GM19239 (cell line): ENCODE measurements at regions not wholly inside any gene's neighbourhood (a gene's known extent, or its start where the extent isn't known, plus 50 kb on each side); places are given as distances from the start of the nearest gene placed in this dataset.

ENCODE experiments used
- DNase-seq: peaks from one replicate; pipeline ENCODE4 v3.0.0; 2011; ENCODE audit warnings: low spot score; ENCODE audit not compliant: insufficient read length
- FAIRE-seq: peaks from 2 replicates; lab custom pipeline; 2011; peaks lifted over from hg19 to GRCh38; lab: Jason Lieb, UNC

DNA sequence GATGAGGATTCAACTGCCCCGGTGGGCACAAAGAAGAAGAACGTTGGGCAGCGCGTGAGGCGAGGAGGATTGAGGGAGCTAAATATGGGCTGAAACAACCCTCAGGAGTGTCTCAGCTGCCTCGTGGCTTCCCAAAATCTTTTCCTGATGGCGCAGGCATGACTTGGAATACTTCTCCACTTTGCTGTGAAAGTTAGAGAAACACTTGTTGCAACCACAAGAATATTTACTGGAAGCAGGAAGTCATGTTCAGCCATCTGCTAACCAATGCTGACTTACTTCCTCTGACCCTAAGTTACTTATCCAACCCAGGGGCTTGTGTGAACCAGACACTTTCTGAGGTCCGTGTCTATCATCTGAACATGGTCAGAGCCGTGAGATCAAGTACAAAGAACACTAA is 148.8 kb downstream of the ARL4C start:
- DNase-seq (no peak), FAIRE-seq (peak; percentile 60)

DNA sequence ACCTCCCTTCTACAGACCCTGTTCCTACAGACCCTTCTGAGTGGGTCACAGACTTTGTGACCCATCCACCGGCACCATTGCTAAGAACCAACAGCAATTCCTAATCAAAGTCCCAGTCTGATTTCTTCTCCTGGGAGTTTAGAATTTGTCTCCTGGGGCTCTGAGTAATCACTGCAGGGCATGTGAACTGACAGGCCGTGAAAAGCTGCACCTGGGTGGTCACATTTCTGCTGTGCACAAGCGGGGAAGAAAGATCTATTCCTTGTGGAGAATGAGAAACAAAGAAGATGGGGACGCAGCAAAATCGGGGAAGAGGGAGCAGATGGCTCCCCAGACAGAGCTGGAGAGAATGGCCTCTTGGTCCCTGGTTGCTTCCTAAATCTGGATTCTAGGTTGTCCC is 151.0 kb downstream of the ARL4C start:
- DNase-seq, result no peak
- FAIRE-seq, result no peak

DNA sequence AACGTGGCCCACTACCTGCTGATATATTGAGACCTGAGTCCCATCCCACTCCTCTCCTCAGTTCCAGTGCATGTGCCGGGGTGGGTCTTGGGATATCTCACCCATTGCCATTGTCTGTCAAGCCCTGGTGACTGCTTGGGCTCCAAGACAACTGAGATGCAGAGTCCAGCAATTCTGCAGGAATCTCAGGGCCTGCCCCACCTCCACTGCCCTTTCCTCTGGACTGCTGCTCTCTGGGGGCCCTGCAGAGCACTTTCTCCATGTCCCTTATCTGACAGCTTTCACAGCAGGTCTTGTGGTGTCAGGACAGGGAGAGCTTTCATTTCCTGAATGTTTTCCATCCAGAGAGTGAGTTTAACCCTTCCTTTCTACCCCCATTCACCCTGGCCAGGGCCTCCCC is 152.9 kb downstream of the ARL4C start:
- FAIRE-seq (no peak), DNase-seq (no peak)

DNA sequence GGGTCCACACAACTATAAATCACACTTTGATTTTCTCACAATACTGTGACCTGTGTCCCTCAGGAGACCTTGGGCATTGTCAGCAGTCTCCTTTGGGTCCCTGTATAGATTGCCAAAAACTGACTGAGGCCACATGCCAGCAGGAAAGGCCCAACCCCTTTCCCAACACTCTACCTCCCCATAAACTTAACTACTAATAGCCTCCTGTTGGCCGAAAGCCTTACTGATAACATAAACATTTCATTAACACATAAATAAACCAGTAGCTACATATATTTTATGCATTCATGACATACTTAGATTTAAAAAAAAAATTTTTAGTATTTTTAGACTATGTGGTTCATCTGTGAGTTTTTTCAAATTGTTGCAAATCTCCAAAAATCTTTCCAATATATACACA is 153.5 kb downstream of the ARL4C start:
- FAIRE-seq, result no peak
- no peak for DNase-seq

DNA sequence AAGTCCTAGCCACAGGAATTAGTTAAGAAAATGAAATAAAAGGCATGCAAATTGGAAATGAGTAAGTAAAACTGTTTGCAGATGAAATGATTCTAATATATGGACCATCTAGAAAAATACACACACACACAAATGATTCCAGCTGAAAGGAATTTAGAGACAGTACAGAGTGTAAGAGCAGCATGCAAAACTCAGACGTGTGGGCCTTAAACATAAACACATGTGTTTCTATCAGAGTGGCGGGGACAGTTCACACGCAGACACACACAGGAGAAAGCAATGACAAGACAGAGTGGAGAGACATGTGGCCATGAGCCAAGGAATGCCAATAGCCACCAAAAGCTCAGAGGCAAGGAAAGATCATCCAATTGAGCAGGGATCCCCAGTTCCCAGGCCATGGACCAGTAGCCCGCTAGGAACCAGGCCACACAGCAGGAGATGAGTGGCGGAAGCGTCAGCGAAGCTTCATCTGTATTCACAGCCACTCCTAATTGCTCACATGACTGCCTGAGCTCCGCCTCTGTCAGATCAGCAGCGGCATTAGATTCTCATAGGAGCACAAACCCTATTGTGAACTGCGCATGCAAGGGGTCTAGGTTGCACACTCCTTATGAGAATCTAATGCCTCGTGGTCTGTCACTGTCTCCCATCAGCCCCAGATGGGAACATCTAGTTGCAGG is 155.4 kb downstream of the ARL4C start:
- DNase-seq (no peak), FAIRE-seq (no peak)

DNA sequence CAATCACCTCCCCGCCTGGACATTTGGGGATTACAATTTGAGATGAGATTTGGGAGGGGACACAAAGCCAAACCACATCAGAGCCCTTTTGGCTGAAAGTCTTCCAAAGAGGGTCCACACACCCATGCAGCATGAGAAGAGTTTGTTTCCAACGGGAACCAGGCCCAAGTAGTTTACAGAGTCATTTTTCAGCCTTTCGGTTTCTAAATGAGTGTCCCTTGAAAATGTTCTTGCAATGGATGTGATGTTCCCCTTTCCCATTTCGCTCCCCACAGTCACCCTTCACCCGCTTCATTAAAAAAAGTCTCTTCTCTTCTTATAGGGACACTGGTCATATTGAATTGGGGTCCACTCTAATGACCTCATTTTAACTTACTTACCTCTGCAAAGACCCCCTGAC is 157.4 kb downstream of the ARL4C start:
- FAIRE-seq (no peak), DNase-seq (no peak)

DNA sequence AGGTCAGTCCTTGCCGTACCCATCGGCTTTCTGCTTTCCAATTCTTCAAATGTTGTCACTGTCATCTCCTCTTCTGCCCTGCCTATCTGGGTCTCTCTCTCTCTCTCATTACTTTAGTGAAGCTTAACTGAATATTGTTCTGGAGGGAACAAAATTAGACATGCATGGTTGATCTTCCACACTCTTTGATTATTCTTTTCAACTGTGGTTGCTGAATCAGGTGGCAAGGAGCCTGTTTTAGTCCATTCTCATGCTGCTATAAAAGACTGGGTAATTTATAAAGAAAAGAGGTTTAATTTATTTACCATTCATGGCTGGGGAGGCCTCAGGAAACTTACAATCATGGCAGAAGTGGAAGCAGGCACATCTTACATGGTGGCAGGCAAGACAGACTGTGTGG is 157.9 kb downstream of the ARL4C start:
- DNase-seq (no peak), FAIRE-seq (peak; percentile 58)

DNA sequence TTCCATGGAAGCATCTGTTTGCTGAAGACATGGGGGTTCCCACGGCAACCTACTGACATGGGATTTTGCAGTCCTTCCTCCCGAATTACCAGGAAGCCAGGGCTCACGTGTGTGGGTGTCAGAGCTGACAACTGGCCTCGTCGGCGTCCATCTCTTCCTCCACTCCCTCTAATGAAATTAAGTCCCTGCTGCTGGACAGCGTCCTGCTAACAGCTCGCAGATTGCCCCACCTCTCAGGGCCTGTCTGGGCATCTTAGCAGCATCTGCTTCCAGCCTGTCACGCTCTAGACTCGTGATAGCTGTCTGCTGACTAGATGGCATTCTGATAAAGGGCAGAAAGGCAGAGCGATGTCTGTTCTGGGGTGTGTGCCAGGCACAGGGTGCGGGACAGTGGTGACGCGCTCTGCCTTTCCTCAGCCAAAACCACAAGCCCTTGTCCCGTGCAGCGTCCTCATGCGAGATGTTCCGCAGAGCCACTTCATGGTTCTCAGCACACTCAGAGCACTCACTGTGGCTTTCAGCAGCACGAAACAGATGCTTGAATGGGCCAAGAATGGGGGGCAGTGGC is 161.1 kb downstream of the ARL4C start:
- FAIRE-seq (no peak), DNase-seq (no peak)

DNA sequence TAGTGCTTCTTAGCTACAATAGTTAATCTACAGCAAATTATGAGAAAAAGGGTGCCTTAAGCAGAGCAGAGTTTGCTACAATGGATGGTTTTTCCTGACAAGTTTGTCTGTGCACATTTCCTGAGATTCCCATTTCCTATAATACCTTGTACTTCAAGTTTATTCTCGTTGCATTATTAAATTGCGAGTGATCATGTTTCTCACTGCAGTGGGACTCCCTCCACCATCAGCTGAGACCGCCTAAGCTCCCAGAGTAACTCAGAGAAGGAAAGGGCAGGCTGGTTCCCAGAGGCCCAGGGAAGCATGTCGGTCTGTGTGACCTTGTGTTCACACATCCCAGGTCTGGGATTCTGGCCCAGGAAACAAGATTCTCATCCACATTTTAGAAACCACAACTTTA is 162.1 kb downstream of the ARL4C start:
- FAIRE-seq (no peak), DNase-seq (no peak)

DNA sequence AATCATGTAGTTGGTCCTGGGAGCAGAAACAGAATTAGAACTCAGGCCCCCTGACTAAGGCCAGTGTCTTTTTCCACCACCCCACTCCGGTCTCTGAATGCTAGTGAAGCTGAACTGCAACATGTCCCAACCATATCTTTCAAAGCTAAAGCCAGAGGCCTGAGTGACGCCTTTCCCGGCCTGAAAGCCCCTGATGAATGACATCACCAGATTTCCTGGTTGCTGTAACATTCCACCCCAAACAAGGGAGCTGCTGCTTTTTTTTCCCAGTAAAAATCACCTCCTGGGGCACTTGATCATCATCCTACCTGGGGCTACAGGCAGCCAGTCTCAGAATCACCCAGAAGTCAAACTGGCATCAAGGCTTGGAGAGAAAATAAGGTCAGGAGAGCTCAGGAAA is 162.7 kb downstream of the ARL4C start:
- no peak for FAIRE-seq

DNA sequence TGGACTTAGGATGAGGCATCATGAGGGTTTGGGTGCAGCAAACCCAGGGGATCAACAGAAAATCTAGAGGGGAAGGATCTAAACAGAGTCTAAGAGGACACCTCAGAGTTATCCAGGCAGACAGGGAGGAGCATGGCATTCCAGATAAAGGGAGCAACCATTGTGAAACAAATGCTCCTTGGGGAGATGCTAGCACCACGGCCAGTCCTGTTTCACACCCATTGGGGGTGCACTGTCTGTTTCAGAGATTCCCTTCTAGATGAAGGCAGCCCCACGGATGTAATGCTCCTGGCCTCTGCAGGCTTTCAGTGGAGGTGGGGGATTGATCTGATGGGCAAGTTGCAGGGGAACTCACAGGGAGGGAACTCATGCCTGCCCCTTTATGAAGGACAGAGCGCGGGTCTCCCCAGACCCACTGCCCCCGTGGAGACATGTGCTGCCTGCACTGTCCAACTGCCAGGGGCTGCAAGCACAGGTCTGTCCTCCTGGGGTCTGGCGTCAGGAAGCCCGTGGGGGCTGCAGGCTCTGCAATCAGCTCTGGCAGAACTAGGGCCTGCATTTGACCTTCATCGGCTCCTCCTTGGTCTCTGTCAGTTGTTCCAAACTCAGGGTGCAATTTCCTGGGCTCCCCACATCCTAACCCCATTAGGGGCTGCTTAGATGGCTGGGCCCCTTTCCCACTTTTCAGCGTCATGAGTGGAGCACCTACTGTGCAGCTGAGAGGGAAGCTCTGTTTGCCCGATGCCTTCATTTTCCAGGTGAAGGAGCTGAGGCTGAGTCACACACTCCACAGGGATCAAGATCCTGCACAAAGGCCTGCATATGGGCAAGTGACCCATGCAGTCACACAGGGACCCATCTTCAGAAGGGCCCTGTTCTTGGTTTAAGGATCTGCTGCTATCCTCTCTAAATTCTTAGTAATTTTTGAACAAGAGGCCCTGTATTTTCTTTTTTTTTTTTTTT is 163.4 kb downstream of the ARL4C start:
- no peak for DNase-seq
- no peak for FAIRE-seq

More for the DNA sequence above, 162.7 kb downstream of the ARL4C start:
- DNase-seq, result no peak

DNA sequence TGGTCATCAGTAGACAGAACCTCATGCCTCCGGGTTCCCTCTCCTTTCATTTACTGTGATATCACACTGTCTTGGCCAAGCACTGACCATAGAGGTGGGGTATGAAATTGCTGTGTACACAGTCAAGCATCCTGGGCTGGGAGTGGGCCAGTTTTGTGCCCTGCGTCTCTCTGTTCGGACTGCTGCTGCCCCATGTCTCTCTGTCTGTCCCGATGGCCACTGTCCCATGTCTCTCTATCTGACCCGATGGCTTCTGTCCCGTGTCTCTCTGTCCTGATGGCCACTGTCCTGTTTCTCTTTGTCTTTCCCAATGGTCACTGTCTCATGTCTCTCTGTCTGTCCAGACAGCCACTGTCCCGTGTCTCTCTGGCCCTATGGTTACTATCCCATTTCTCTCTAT is 164.9 kb downstream of the ARL4C start:
- no peak for FAIRE-seq
- DNase-seq, result no peak

DNA sequence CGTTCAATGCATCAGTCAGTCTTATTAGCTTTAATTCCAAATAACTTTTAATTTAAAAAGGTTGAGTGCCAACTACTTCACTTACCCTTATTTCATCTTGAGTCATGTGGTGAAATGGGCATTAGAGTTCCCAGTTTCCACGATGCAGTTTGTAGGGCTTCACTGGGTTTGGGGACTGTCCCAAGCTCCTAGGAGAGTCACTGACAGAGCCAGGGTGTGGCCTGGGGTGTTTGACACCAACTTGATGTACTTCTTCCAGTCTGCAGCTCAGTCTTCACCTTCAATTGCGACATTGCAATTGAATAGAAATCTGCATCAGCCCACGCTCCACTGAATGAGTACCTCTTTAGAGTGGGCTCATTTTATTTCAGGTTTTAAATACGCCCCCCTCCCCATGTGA is 165.3 kb downstream of the ARL4C start:
- no peak for FAIRE-seq
- DNase-seq, result no peak

DNA sequence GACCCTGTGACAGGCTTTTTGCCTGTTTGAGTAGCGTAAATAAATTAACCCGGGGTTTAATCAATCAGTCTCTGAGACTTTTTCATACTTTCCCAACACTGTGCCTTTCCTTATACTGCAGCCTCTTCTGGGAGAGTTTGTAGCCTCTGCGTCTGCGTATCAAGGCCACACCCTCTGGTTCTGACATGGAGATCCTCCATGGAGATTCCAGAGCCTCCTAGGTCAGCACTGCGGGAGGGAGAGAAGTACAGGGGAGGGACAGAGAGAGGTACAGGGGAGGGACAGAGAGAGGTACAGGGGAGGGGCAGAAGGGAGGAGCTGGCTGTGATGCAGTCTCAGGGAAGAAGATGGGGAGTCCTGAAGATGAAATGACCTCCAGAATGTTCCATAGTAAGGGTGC is 166.0 kb downstream of the ARL4C start:
- FAIRE-seq, result no peak

DNA sequence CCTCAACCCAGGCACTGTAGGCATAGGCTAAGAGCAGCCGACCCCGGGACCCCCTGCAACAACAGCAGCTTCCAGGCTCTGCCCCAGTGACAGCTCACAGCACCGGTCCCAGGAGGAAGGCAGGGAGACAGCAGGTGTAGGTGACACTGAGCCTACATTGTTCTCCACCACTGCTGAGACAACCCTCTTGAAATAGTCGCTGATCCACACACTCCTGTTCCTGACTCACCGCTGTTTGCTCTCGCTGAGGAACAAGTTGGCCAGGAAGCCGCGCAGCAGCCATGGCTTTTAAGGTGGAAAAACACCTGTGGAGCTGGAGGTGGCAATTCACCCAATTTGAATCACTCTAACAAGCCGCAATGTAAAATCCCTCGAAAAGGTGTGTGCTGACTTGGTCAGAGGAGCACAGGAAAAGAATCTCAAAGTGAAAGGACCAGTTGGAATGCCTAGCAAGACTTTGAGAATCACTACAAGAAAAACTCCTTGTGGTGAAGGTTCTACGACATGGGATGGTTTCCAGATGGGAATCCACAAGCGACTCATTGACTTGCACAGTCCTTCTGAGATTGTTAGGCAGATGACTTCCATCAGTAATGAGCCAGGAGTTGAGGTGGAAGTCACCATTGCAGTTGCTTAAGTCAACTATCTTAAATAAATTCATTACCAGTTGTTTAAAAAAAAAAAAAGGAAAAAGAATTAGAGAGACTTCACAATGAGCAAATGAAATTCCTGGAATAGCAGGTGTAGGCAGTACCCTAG is 167.5 kb downstream of the ARL4C start:
- no peak for FAIRE-seq

More for the DNA sequence above, 166.0 kb downstream of the ARL4C start:
- DNase-seq, result no peak

DNA sequence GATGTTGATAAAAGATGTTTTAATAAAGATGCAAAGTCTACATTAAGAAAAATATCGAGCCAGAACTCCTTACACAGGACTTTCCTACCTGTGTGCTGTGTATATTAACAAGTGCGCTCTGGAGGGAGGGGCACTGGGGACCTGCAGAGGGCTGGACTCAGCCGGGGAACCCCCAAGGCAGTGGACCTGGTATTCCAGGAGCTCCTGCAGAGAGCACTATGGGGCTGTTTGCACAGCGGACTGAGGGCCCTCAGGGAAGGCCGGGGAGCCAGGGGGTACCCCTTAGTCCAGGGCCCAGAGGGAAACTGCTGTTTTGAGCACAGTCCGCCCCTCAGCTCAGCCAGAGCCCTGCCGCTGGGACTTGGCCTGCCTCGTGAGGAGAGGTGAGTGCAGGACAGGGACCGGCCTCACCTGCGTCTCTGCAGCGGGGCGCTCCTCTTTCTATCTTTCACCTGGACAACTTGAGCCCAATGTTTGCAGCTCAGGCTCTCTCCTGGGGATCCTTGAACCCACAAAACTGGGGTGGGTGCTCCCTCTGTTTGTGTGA is 168.4 kb downstream of the ARL4C start:
- DNase-seq (no peak), FAIRE-seq (no peak)

More for the DNA sequence above, 167.5 kb downstream of the ARL4C start:
- no peak for DNase-seq

DNA sequence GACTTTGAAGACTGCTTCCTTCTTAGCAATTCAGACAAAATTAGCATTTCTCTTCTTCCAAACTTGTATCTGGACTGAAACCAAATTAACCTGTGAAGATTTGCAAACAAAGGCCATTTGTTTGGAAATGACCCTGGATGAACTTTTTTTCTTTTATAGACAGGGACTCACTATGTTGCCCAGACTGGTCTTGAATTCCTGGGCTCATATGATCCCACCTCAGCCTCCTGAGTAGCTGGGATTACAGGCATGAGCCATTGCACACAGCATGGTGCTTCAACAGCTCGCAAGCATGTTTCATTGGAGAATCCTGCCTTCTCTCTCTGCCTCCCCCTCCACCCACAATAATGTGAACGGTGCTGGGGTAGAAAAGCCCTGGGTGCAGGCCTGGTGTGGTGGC is 170.2 kb downstream of the ARL4C start:
- FAIRE-seq (no peak), DNase-seq (no peak)

DNA sequence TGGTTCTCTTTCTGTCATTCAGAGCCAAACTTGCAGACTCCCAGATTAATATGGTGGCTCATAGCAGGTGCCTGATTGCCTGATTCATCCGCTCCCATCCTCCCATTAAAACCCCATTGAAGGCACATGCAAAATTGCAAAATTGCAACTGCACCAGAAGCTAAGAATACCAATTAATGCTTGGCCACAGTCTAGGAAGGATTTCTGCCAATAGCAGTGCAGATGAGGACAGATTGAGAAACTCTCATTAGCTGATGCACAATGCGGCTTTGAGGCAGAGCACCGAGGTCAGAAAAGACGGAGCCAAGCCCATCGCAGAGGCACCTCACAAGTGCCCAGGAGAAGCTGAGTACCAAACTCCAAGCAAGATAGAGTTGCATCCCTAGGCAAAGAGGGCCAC is 172.8 kb downstream of the ARL4C start:
- DNase-seq (no peak), FAIRE-seq (no peak)

DNA sequence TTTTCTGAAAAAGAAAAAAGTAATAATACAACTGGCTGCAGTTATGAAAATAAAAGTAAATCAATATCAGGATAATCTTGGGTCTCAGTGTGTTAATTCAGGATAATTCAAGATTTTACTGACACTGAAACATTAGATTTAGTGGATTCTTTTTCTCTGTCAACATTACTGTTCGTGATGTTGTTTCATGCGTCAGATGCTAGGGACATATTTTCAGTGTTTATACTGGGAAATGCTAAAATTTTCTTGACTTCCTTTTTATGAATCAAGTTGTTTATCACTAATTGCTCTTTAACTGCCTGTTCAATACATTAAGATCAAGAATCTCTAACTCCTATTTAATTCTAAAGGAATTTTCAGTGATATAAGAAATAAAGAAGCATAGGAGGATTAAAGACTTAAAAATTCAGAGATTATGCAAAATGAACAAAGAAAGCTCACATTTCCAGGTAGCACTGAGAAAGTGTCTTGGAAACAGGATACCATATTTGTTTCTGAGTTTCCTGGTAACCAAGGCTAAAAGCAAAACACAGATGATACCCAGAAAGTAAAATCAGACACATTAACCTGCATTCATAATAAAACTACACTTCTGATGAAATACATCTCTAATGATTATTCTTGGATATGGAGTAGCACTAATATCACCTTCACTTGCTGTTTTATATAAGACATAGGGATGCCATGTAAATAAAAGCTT is 174.0 kb downstream of the ARL4C start:
- FAIRE-seq (no peak), DNase-seq (no peak)

DNA sequence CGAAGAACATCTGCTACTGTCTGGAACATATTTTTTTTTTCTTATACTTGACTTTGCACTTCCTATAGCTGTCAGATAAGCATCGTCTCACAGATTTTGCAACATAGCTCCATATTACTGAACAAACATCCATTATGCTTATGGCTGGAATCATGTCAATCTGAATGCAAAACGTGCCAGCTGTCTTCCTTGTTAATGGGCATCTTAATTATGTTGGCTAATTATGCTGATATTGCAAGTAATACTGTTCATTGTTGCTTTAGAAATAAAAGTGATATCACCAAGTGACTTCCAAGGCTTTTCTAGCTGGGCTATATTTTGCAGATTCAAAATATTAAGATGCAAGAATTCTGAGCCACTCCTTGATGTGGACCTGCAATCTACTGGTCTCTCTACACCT is 176.8 kb downstream of the ARL4C start:
- FAIRE-seq (peak; percentile 21), DNase-seq (no peak)
